Keratinocyte (primary cell): ENCODE measurements at regions not wholly inside any gene's neighbourhood (a gene's known extent, or its start where the extent isn't known, plus 50 kb on each side); places are given as distances from the start of the nearest gene placed in this dataset.

Experiments
- DNase-seq: peaks from one replicate; pipeline ENCODE4 v3.0.0-alpha.2; 2011; ENCODE audit warnings: low read depth, missing footprints, low spot score
- FAIRE-seq: peaks from 2 replicates; lab custom pipeline; 2011; peaks lifted over from hg19 to GRCh38; lab: Jason Lieb, UNC
- H2AFZ ChIP-seq: 2 replicates; pipeline ENCODE4 v1.6.0; 2012; ENCODE audit warnings: low read length, control low read depth, inconsistent platforms; ENCODE audit not compliant: control insufficient read depth
- H3K27ac ChIP-seq: 2 replicates; pipeline ENCODE4 v1.5.1; 2011; ENCODE audit warnings: low read length; ENCODE audit not compliant: control insufficient read depth, insufficient read depth
- H3K27me3 ChIP-seq: 3 replicates; pipeline ENCODE4 v1.6.0; 2011; ENCODE audit warnings: low read length; ENCODE audit not compliant: control insufficient read depth, insufficient read depth; ENCODE audit errors: extremely low read depth
- H3K36me3 ChIP-seq, 2 experiments: 2 replicates in 1 of 2; 3 replicates in 1 of 2; pipeline ENCODE4 v1.5.1; 2011; ENCODE audit warnings: low read length in 2 of 2, mild to moderate bottlenecking in 1 of 2; ENCODE audit not compliant: control insufficient read depth in 2 of 2, insufficient read depth in 2 of 2; ENCODE audit errors: extremely low read depth in 1 of 2
- H3K4me1 ChIP-seq: 3 replicates; pipeline ENCODE4 v1.5.1; 2011; ENCODE audit warnings: low read length; ENCODE audit not compliant: control insufficient read depth, insufficient read depth; ENCODE audit errors: extremely low read depth
- H3K4me2 ChIP-seq: 3 replicates; pipeline ENCODE4 v1.6.0; 2011; ENCODE audit warnings: low read depth, low read length; ENCODE audit not compliant: control insufficient read depth, insufficient read depth; ENCODE audit errors: extremely low read depth
- H3K4me3 ChIP-seq, 3 experiments: fragments of 200-600 bp in 1 of 3; sonication (generic) in 1 of 3; 2 replicates in 2 of 3; 3 replicates in 1 of 3; pipeline ENCODE4 v1.5.1; 2011 to 2016; ENCODE audit warnings: low read length in 3 of 3, mild to moderate bottlenecking in 3 of 3, control low read depth in 2 of 3, inconsistent platforms in 1 of 3, low read depth in 1 of 3, mixed read lengths in 1 of 3, mixed run types in 1 of 3, moderate library complexity in 1 of 3; ENCODE audit not compliant: control insufficient read depth in 2 of 3, insufficient read depth in 2 of 3; ENCODE audit errors: extremely low read depth in 1 of 3
- H3K79me2 ChIP-seq: 2 replicates; pipeline ENCODE4 v1.6.0; 2012; ENCODE audit warnings: low read length; ENCODE audit not compliant: control insufficient read depth, insufficient read depth
- H3K9ac ChIP-seq: 3 replicates; pipeline ENCODE4 v1.6.0; 2011; ENCODE audit warnings: low read length; ENCODE audit not compliant: control insufficient read depth, insufficient read depth; ENCODE audit errors: extremely low read depth
- H3K9me1 ChIP-seq: 3 replicates; pipeline ENCODE4 v1.6.0; 2011; ENCODE audit warnings: low read length; ENCODE audit not compliant: control insufficient read depth, insufficient read depth; ENCODE audit errors: extremely low read depth
- H3K9me3 ChIP-seq: 2 replicates; pipeline ENCODE4 v1.5.1; 2012; ENCODE audit warnings: low read depth, low read length; ENCODE audit not compliant: control insufficient read depth
- H4K20me1 ChIP-seq: 3 replicates; pipeline ENCODE4 v1.6.0; 2011; ENCODE audit warnings: low read length; ENCODE audit not compliant: control insufficient read depth, insufficient read depth; ENCODE audit errors: extremely low read depth
- EZH2 ChIP-seq: IDR thresholded peaks from one replicate; pipeline ENCODE4 v1.6.1; 2012; ENCODE audit warnings: inconsistent platforms, mild to moderate bottlenecking, low read length, moderate library complexity
- dilution Hi-C: fragments of 300-500 bp; cut with MboI; formaldehyde crosslinking; loops from one replicate; pipeline ENCODE4 v1.7.0; 2020; ENCODE audit warnings: low sequenced_read_pairs; ENCODE audit not compliant: extremely low pct_ligation_motif_present
- TF ChIP-seq, protein P1 (sequence below), 3 experiments: IDR thresholded peaks in 1 of 3; conservative IDR thresholded peaks in 1 of 3; optimal IDR thresholded peaks in 1 of 3; 2 replicates in 2 of 3; 3 replicates in 1 of 3; pipeline versions ENCODE3 to v1.5.1; 2011; ENCODE audit warnings: low read length in 3 of 3, mild to moderate bottlenecking in 3 of 3, moderate library complexity in 2 of 3, control low read depth in 1 of 3, inconsistent platforms in 1 of 3; ENCODE audit not compliant: insufficient read depth in 2 of 3; ENCODE audit errors: extremely low read depth in 1 of 3

DNA sequence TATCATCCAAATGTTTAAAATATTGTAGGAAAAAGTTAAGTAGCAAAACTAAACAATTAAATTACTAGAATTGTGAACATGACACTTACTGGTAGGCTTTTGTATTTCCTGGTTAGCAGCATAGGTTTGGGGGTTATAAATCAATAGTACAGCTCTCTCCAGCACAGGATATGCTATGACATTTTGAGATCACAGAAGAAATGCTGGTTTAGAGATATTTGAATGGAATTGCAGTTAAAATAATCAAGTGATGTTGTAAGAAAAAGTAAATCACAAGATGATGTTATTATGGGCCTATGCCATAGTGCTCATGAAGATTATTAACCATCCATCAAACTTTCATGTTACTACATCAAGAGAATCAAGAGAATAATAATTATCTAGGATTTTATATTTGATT, 1079.9 kb upstream of the SLIT2 start:
- Histone ChIP-seq H3K27me3 (no peaks in the 10 kb centered on the region), H2AFZ (no peak overlapping the region), H3K36me3 (no peaks in the 10 kb centered on the region), H3K9me1 (no peaks in the 10 kb centered on the region), H4K20me1 (no peaks in the 10 kb centered on the region), H3K79me2 (no peaks in the 10 kb centered on the region), H3K9ac (no peak overlapping the region), H3K4me2 (no peak overlapping the region), H3K9me3 (no peaks in the 10 kb centered on the region), H3K27ac (no peak overlapping the region), H3K4me1 (no peaks in the 10 kb centered on the region), H3K4me3 (no peak overlapping the region)
- dilution Hi-C loops: no loop called here
- DNase-seq (no peak), FAIRE-seq (no peak)
- TF ChIP-seq, protein P1, sequence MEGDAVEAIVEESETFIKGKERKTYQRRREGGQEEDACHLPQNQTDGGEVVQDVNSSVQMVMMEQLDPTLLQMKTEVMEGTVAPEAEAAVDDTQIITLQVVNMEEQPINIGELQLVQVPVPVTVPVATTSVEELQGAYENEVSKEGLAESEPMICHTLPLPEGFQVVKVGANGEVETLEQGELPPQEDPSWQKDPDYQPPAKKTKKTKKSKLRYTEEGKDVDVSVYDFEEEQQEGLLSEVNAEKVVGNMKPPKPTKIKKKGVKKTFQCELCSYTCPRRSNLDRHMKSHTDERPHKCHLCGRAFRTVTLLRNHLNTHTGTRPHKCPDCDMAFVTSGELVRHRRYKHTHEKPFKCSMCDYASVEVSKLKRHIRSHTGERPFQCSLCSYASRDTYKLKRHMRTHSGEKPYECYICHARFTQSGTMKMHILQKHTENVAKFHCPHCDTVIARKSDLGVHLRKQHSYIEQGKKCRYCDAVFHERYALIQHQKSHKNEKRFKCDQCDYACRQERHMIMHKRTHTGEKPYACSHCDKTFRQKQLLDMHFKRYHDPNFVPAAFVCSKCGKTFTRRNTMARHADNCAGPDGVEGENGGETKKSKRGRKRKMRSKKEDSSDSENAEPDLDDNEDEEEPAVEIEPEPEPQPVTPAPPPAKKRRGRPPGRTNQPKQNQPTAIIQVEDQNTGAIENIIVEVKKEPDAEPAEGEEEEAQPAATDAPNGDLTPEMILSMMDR (optimal IDR thresholded peaks at IDR 0.05 in 1 of 3, IDR thresholded peaks at IDR 0.05 in 1 of 3, conservative IDR thresholded peaks at IDR 0.05 in 1 of 3; ENCODE audit: extremely low read depth in 1 of 3, insufficient read depth in 2 of 3, low read length in 3 of 3): no peak
- no peak for TF ChIP-seq EZH2

DNA sequence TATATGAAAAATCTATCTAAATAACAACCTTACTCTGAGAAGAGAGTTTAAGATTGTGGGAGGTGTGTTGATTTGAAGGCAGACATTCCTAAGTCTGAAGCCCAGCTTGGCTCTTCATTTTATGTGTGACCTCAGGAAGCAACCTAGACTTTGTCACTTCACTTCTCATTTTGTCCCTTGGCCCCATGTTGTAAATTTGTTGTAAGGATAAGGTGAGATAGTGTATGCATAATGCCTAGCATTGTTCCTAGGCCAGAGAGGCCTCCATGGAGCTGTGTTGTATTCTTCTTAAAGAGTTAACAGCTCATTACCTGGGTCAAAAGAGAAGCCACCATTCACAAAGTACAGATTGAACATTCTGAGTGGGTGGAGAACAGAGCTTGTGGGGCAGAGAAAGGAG, 1084.4 kb upstream of the SLIT2 start:
- Histone ChIP-seq H3K27me3 (no peaks in the 10 kb centered on the region), H3K4me2 (no peak overlapping the region), H4K20me1 (no peaks in the 10 kb centered on the region), H3K9me1 (no peaks in the 10 kb centered on the region), H3K9ac (no peak overlapping the region), H2AFZ (no peak overlapping the region), H3K4me3 (no peak overlapping the region), H3K4me1 (no peaks in the 10 kb centered on the region), H3K36me3 (no peaks in the 10 kb centered on the region), H3K27ac (no peak overlapping the region), H3K9me3 (no peaks in the 10 kb centered on the region), H3K79me2 (no peaks in the 10 kb centered on the region)
- TF ChIP-seq, protein P1 (optimal IDR thresholded peaks at IDR 0.05 in 1 of 3, IDR thresholded peaks at IDR 0.05 in 1 of 3, conservative IDR thresholded peaks at IDR 0.05 in 1 of 3; ENCODE audit: extremely low read depth in 1 of 3, insufficient read depth in 2 of 3, low read length in 3 of 3): no peak
- TF ChIP-seq EZH2: no peak
- DNase-seq (no peak), FAIRE-seq (no peak)
- dilution Hi-C loops: no loop called here
